ENCODE measurements at regions not wholly inside any gene's neighbourhood (a gene's known extent, or its start where the extent isn't known, plus 50 kb on each side); places are given as distances from the start of the nearest gene placed in this dataset.

GRCh38 chr5:3226196-3226920 lies 369.3 kb upstream of the IRX1 start:
- DNase-seq (ENCODE audit: low read depth in 2 of 2): no peak

- no peak for DNase-seq (ENCODE audit: low read depth in 2 of 2)
Measured at GRCh38 chr5:3225201-3225960, 370.3 kb upstream of the IRX1 start.

DNA sequence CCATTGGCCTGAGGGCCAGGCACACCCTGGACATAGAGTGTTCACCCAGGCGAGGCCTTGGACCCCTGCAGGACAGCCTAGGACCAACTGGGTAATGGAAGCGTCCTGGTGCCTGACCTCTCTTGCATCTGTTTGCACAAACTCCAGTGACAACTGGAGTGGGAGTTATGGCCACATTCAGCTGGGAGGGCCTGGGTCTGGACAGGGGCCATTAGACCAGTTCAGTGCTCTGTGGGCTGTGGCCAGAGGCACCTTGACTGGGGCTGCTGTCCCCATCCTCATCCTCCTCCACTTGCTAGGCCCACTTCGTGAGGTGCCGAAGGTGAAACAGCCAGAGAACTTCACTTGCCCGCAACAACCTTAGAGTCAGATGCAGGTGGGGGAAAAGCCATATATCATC lies 372.7 kb upstream of the IRX1 start:
- DNase-seq (ENCODE audit: low read depth in 2 of 2): no peak

DNA sequence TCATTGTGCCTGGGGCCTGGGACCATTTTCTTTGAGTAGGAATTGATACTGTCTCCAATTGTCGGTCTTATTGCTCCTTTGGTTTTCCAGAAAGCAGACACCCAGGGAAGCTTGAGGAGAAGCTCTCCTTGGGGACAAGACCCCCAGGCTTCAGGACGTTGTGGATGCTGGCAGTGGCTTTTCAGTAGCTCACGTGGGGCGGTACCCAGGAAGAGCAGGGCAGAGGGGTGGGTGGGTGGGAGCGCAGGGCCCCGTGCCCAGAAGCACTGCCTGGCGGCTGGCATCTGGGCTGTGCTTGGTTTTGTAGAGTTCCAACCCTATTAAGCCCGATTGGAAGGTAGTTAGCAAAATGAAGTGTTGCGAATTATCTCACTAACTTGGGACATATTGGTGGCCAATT lies 374.2 kb upstream of the IRX1 start:
- DNase-seq (ENCODE audit: low read depth in 2 of 2): no peak

DNA sequence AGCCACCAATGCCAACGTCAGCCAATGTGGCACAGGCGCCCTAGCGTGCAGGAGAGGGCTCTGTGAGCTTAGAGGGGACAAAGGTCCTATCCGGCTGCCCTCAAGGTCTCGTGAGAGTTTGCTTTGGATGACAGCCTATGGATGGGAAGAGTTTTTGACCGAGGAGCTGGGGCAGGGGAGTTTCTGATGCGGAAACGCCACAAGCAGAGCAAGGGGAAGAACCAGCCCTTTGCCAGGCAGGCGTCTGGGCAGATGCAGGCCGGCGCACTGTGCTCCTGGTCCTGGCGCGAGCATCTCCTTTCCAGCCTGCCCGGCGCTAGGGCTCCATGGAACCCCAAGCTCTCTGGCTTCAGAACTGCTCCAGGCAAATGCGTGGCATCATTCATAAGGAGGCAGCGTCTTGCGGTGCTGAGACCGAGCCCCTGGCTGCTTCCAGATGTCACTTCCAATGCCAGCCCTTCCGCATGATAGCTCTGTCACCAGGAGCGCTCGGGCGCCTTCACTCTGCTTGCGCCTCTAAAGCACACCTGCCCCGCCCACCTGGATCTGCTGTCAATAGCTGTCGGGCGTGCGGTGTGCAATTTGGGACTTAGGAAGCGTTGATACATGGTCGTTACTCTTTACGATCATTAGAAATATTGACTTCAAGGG lies 374.9 kb upstream of the IRX1 start:
- no peak for DNase-seq (ENCODE audit: low read depth in 2 of 2)

DNA sequence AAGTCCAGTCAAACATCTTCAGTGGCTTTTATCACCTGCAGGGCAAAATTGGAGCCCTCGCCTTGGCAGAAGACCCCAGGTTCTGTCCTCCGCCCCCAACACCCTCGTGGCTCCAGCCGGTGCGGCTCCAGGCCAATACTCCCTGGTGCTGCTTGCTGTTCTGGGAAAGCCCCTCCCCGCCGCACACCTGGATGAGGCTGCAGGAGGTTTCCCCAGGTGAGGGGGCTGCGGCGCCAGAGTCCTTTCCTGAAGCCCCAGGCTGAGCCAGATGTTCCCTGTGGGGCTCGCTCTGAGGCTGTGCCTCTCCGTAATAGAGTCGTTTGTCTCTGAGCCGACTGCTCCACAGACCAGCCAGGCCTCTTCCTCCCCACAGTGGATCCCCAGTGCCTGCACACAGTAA lies 375.4 kb upstream of the IRX1 start:
- DNase-seq (ENCODE audit: low read depth in 2 of 2): no peak

DNA sequence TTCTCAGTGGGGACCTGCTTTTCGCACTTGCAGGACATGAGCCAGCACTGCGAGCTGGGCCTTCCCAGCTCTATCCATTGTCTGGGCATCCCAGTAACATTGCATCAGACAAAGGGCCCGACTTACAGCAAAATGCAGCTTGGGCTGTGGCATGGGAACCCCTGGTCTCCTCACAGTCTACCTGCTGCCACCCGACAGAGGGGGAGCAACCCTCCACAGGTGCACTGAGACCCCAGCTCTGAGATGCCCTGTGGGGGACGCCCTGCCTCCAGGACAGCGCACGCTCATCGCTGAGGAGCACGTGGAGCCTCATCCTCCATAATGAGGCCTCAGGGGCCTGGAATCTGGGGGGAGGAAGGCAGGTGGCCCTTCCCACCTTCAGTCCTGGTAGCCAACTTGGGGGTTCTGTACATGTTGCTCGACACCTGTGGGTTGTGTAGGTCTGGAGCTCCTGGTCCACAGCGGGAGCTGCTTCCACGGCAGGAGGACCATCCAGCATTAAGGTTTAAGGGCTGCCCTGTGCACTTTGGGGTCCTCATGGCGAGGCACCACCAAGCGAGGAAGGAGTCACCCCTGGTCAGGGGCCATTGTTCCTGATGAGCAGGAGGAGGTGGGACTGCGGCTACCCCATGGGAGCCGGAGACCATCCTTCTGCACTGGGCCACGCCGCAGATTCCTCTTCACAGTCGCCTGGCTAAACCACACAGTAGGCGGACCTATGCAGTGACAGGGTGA lies 376.5 kb upstream of the IRX1 start:
- DNase-seq (ENCODE audit: low read depth in 2 of 2): no peak

DNA sequence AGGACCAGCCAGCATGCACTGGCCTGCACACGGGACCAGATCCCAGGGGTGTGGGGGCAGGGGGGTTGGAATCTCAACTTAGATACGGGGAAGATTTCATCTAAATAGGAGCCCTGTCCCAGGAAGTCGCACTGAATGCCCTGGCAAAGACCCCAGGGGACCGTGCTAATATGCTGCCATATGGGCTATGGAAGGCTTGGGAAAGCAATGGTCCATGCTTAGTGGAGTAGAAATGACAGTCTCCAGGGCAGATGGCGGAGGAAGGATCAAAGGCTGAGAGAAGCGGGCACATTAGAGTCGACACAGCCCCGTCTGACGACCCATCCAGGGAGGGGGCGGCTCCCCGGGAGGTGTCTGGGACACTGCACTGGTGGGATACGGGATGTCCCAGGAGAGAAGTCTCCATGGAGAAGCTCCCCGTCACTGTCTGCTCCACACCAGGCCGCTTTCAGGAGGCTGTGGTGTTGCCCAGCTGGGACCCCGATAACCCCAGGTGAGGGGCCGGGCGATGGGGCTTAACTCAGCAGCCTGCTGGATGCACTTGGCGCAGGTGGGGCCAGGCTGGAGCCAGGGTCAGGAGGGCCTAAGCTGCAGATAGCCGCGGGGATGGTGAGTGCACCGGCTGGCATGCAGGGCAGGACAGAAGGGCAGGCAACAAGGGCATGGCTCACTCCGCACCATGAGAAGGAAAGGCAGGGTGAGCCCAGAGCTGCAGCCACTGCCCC lies 377.7 kb upstream of the IRX1 start:
- DNase-seq (ENCODE audit: low read depth in 2 of 2): no peak

DNA sequence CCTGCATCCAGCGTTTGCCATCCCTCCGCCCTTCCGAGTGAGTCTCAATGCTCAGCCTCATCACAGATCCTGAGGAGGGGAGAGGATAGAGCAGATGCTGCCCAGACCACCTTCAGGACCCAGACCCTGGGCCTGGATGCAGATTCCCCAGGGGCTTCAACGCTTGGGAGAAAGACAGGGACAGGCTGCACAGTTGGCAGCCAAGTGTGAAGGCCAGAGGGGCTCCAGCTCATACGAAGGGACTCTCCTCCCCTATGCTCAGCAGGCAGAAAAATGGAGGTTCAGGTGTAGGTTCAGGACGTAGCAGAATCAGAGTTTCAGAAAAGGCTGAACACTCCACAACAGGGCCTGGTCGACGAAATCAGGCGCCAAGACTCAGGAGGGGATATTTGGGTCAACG lies 378.5 kb upstream of the IRX1 start:
- DNase-seq (ENCODE audit: low read depth in 2 of 2): no peak

DNA sequence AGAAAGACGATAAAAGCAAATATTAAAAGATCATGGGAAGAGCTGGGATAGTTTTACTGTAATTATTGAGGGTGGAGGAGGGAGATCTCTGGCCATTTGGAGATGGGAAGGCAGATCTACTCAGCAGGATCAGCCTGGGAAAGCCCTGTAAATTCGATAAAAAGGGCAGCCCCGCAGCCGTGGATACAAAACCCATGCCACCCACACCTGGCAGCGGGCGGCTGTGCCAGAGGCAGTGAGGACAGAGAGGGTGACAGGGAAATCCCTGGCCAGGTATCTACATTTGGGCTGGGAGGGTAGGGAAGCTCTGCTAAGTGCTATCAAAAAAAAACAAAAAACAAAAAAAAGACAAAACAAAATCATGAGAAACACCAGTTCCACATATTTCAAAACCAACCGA lies 379.2 kb upstream of the IRX1 start:
- no peak for DNase-seq (ENCODE audit: low read depth in 2 of 2)

DNA sequence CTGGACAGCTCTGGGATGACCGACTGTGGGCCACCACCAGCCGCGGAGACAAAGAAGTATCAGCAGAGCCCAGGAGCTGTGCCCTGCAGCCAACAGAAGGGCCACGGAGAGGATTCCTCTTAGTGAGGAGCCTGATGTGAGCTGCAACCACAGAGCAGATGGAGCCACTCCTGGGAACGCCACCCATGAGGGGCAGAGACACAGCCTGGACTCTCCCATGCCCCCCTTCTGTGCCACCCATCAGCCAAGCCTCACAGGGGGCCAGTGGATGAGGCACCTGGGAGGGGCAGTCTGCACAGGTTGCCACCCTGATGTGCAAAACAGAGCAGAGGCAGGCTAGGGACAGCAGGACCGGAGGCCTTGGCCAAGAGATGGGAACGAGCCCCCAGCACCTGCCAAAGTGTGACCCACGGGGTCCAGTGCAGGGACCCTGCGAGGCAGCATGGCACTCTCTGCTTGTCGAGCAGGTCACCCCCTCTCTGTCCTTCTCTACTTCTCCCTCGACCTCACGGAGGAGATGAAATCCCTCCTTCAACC lies 380.7 kb upstream of the IRX1 start:
- DNase-seq (ENCODE audit: low read depth in 2 of 2): no peak

- DNase-seq (ENCODE audit: low read depth in 2 of 2): no peak
Measured at GRCh38 chr5:3214396-3214795, 381.2 kb upstream of the IRX1 start.

DNA sequence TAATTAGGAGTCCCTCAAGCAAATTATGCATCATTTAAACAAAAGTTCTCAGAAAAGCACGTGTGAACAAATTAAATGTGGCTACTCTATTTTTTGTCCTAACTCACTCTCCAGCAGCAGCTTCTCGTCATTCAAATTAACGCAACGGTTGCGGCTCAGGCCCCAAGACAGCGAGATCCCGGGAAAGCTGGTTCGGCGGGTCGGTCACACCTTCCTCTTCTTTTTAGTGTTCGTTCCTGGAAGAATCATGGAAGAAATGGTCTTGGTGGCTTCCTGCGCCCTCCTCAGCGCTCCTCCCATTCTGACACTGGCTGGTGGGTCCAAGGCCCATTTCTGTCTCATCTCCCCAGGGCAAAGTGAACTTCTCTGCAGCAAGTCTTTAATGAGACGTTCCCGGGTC lies 382.8 kb upstream of the IRX1 start:
- DNase-seq (ENCODE audit: low read depth in 2 of 2): no peak

- no peak for DNase-seq (ENCODE audit: low read depth in 2 of 2)
Measured at GRCh38 chr5:3210531-3210930, 385.1 kb upstream of the IRX1 start.

- DNase-seq (ENCODE audit: low read depth in 2 of 2): no peak
Measured at GRCh38 chr5:3209918-3210317, 385.7 kb upstream of the IRX1 start.

DNA sequence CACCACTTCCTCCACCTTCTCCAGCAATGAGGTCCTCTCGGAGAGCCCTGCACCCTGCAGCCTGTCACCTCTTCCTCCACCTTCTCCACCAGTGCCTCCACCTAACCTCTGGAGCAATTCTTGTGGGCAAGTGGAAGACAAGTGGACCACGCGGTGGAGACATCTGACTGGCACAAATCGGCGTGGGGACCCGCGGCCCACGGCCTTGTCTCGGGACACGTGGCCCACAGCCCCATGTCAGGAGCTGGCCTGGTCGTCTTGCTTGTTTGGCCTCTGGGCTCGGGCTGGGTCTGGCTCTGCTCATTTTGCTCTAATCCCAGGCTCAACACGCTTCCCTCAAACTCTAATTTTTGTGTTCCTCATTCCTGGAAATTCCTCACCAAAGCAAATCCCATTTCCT lies 393.1 kb upstream of the IRX1 start:
- DNase-seq (ENCODE audit: low read depth in 2 of 2): no peak

GRCh38 chr5:3201941-3202340 lies 393.7 kb upstream of the IRX1 start:
- DNase-seq (ENCODE audit: low read depth in 2 of 2): no peak

DNA sequence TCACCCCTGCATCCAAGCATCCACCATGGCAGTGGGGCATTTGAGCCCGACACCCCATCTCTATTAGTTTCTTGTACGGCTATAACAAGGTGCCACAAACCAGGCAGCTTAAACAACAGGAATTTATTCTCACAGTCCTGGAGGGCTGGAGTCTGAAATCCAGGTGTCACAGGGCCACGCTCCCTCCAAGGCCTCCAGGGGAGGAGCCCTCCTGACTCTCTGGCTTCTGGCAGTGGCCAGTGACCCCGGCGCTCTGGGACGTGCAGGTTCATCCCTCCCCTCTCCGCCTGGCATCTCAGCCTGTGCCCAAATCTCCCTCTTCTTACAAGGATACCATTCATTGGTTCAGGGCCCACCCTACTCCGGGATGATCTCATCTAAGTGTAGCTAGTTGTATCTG lies 394.5 kb upstream of the IRX1 start:
- DNase-seq (ENCODE audit: low read depth in 2 of 2): no peak

DNA sequence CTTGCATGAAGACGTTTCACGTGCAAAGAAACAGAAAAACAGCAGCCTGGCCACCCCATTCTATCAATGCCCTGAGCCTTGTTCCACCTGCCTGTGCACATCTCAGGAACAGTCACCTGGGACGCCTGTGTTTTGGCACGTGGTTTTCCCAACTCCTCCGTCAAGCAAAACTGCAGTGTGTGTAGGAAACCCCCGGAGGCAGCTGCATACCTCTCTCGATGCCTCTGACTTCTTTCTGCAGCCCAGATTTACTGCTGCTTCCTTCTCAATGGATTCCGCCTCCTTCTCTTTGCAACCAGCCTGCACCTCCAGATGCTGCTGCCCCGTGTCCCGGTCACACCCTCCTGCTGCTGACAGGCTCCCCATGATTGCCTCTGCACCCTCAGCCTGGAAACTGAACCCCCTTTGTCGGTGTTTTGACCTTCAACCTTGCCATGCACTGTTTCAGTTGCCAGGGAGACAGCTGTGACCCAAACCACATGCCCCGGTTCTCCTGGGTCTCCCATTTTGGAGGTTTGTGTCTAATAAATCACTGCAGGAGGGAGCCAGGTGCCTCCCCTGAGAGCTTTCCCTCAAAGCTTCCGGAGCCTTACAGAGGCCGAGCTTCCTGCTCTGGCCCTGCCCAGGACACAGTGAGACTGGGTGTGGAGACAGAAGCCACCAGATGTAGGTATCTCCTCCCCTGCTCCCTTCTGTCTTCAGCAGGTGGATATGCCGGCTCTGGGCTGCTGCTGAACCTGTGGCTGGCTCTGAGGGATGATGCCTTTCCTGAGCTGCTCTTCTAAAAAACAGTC lies 395.5 kb upstream of the IRX1 start:
- no peak for DNase-seq (ENCODE audit: low read depth in 2 of 2)

DNA sequence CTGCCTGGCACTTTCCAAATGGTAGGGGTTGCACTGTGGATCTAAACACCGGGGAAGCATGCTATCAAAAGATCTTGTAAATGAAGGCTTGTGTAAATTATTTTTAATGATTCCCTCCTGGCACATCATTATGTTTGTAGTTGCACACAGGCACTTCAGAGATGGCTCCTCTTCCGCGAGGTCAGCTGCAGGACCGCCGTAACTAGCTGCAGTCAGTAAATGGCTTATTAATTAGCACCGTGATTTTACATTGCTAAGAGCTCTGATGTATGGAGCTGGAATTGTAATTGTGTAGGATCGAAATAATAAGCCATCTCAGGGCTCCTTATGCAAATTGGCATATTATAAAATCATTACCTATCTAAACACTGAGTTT lies 397.6 kb upstream of the IRX1 start:
- DNase-seq (ENCODE audit: low read depth in 2 of 2): no peak
